ENCODE measurements at regions not wholly inside any gene's neighbourhood (a gene's known extent, or its start where the extent isn't known, plus 50 kb on each side); places are given as distances from the start of the nearest gene placed in this dataset.

DNA sequence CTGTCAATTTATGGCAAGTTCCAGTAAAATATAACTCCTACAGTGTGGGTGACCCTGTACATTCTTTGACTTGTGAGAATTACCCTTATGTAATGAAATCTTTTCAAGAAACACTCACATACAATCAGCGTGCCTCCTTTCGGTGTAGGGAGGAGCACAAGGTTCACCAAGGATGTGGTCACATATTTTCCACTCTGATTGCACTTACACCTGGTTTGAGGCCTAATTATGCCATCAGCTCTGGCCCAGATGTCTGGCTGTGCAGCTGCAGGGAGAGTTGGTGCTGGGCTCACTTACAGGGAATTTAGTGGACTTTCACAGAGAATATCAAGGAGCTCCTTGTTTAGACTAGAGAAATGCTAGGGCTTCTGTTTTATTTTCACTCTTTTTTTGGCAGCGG lies 146.0 kb upstream of the STEAP4 start:
- Histone ChIP-seq H3K27me3 (ENCODE audit: control insufficient read depth in 2 of 2, insufficient read depth in 2 of 2, low read length in 2 of 2) (no peaks in the 10 kb centered on the region), H4K20me1 (ENCODE audit: insufficient read depth, low read length) (no peaks in the 10 kb centered on the region), H3K9ac (ENCODE audit: insufficient read depth, low read length, poor library complexity, severe bottlenecking) (no peak overlapping the region), H3K4me3 (replicated peaks in 1 of 3; ENCODE audit: low read depth in 2 of 3, low read length in 3 of 3) (no peak overlapping the region), H3K27ac (ENCODE audit: low read depth in 1 of 2, low read length in 2 of 2) (no peak overlapping the region), H3K36me3 (replicated peaks in 1 of 2; ENCODE audit: control insufficient read depth in 1 of 2, insufficient read depth in 2 of 2, low read length in 2 of 2) (no peaks in the 10 kb centered on the region), H3K9me3 (replicated peaks in 1 of 2; ENCODE audit: control insufficient read depth in 1 of 2, insufficient read depth in 1 of 2, low read length in 2 of 2) (no peaks in the 10 kb centered on the region), H2AFZ (ENCODE audit: insufficient read depth, low read depth, low read length, poor library complexity, severe bottlenecking) (no peak overlapping the region), H3K4me1 (ENCODE audit: control insufficient read depth in 1 of 2, insufficient read depth in 2 of 2, low read length in 2 of 2) (no peaks in the 10 kb centered on the region), H3K79me2 (ENCODE audit: insufficient read depth, low read length) (no peaks in the 10 kb centered on the region), H3K4me2 (replicated peaks; ENCODE audit: extremely low read depth, low read length, poor library complexity, severe bottlenecking) (no peak overlapping the region)
- peaks cover 0 to 3% (median 0%) of the 10 kb centered on the region in 7 donors for H3K9me3 Mint-ChIP-seq
- WGBS (ENCODE audit: insufficient coverage): 100% methylated on average over 2 of the region's 3 CpGs
- intact Hi-C loops (cut with micrococcal nuclease): no loop called here
- H3K4me3 Mint-ChIP-seq: no peak overlapping the region
- no peaks in the 10 kb centered on the region for H3K36me3 Mint-ChIP-seq
- peaks cover 0 to 2% (median 0%) of the 10 kb centered on the region in 3 donors for H3K27me3 Mint-ChIP-seq (ENCODE audit: low read depth in 3 of 3)
- DNase-seq: no peak
- TF ChIP-seq, protein P1, sequence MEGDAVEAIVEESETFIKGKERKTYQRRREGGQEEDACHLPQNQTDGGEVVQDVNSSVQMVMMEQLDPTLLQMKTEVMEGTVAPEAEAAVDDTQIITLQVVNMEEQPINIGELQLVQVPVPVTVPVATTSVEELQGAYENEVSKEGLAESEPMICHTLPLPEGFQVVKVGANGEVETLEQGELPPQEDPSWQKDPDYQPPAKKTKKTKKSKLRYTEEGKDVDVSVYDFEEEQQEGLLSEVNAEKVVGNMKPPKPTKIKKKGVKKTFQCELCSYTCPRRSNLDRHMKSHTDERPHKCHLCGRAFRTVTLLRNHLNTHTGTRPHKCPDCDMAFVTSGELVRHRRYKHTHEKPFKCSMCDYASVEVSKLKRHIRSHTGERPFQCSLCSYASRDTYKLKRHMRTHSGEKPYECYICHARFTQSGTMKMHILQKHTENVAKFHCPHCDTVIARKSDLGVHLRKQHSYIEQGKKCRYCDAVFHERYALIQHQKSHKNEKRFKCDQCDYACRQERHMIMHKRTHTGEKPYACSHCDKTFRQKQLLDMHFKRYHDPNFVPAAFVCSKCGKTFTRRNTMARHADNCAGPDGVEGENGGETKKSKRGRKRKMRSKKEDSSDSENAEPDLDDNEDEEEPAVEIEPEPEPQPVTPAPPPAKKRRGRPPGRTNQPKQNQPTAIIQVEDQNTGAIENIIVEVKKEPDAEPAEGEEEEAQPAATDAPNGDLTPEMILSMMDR (IDR thresholded peaks at IDR 0.05): no peak
- H3K27ac Mint-ChIP-seq: no peak overlapping the region
- peaks cover 1% of the 10 kb centered on the region for H3K4me1 Mint-ChIP-seq

DNA sequence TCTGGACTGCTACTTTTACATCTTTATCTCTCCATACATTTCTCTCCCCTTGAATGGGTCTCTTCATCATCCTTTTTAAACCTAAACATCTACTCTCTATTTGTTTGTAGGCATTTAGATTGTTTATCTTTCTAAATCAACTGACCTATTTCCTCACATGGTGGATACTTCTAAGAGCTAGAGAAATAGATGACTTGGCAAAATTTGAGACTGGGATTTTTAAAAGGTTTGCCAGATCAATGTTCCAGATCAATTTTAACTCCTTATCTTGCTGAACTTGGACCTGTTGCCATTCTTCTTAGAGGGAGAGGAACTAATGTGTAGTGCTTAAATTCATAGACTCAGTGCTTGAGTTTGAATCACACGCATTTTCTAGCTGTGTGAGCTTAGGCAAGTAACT lies 144.2 kb upstream of the STEAP4 start:
- Mint-ChIP-seq H3K4me1 (peaks cover 15% of the 10 kb centered on the region), H3K9me3 (peaks cover 0 to 3% (median 0%) of the 10 kb centered on the region in 7 donors), H3K4me3 (no peak overlapping the region), H3K27ac (no peak overlapping the region), H3K27me3 (ENCODE audit: low read depth in 3 of 3) (no peaks in the 10 kb centered on the region), H3K36me3 (no peaks in the 10 kb centered on the region)
- WGBS (ENCODE audit: insufficient coverage): no CpG with 5 or more reads among the region's 1 CpG
- no peak overlapping the region for H3K4me2 ChIP-seq (replicated peaks; ENCODE audit: extremely low read depth, low read length, poor library complexity, severe bottlenecking)
- no peaks in the 10 kb centered on the region for H4K20me1 ChIP-seq (ENCODE audit: insufficient read depth, low read length)
- H3K9ac ChIP-seq (ENCODE audit: insufficient read depth, low read length, poor library complexity, severe bottlenecking): no peak overlapping the region
- intact Hi-C loops (cut with micrococcal nuclease): no loop called here
- H3K79me2 ChIP-seq (ENCODE audit: insufficient read depth, low read length): no peaks in the 10 kb centered on the region
- H2AFZ ChIP-seq (ENCODE audit: insufficient read depth, low read depth, low read length, poor library complexity, severe bottlenecking): no peak overlapping the region
- no peaks in the 10 kb centered on the region for H3K9me3 ChIP-seq (replicated peaks in 1 of 2; ENCODE audit: control insufficient read depth in 1 of 2, insufficient read depth in 1 of 2, low read length in 2 of 2)
- TF ChIP-seq, protein P1 (IDR thresholded peaks at IDR 0.05): no peak
- no peak for DNase-seq
- H3K36me3 ChIP-seq (replicated peaks in 1 of 2; ENCODE audit: control insufficient read depth in 1 of 2, insufficient read depth in 2 of 2, low read length in 2 of 2): no peaks in the 10 kb centered on the region
- H3K4me3 ChIP-seq (replicated peaks in 1 of 3; ENCODE audit: low read depth in 2 of 3, low read length in 3 of 3): no peak overlapping the region
- no peaks in the 10 kb centered on the region for H3K27me3 ChIP-seq (ENCODE audit: control insufficient read depth in 2 of 2, insufficient read depth in 2 of 2, low read length in 2 of 2)
- peaks cover 10 to 12% of the 10 kb centered on the region in 2 donors for H3K4me1 ChIP-seq (ENCODE audit: control insufficient read depth in 1 of 2, insufficient read depth in 2 of 2, low read length in 2 of 2)
- H3K27ac ChIP-seq (ENCODE audit: low read depth in 1 of 2, low read length in 2 of 2): no peak overlapping the region
